Endothelial cell of umbilical vein (primary cell): ENCODE measurements at regions not wholly inside any gene's neighbourhood (a gene's known extent, or its start where the extent isn't known, plus 50 kb on each side); places are given as distances from the start of the nearest gene placed in this dataset.

Experiments
- BruUV-seq: library from RNA; stranded (reverse); fragments of 400-500 nt; replicated peaks from 2 replicates; lab custom pipeline; 2021; lab: Mats Ljungman, UMichigan
- CTCF ChIA-PET: fragments of 300-600, 350-600 bp; sonication (Branson Sonifier 250); formaldehyde crosslinking; loops from one replicate; lab custom pipeline; 2021; ENCODE audit warnings: antibody characterized with exemption, inconsistent platforms; lab: Charles Lee
- POLR2A ChIA-PET: fragments of 300-600, 350-600 bp; sonication (Branson Sonifier 250); formaldehyde crosslinking; loops from one replicate; lab custom pipeline; 2021; ENCODE audit warnings: antibody characterized with exemption, inconsistent platforms; lab: Charles Lee
- DNase-seq: peaks from one replicate; pipeline ENCODE4 v3.0.0-alpha.2; 2011; ENCODE audit warnings: low read depth, low spot score
- FAIRE-seq: peaks from 2 replicates; lab custom pipeline; 2011; peaks lifted over from hg19 to GRCh38; lab: Jason Lieb, UNC
- H2AFZ ChIP-seq: 2 replicates; pipeline ENCODE4 v1.6.0; 2012; ENCODE audit warnings: low read depth, low read length, control low read depth, inconsistent platforms
- H3K27ac ChIP-seq: 2 replicates; pipeline ENCODE4 v1.5.1; 2011; ENCODE audit warnings: low read depth, mild to moderate bottlenecking, control low read depth, low read length, moderate library complexity; ENCODE audit not compliant: insufficient read depth
- H3K27me3 ChIP-seq, 2 experiments: 2 replicates each; pipeline versions ENCODE4 v1.6.0 to v1.6.1; 2011; ENCODE audit warnings: low read length in 2 of 2, mixed read lengths in 1 of 2; ENCODE audit not compliant: control insufficient read depth in 2 of 2, insufficient read depth in 2 of 2
- H3K36me3 ChIP-seq, 2 experiments: 2 replicates in 1 of 2; 3 replicates in 1 of 2; pipeline ENCODE4 v1.5.1; 2011; ENCODE audit warnings: low read length in 2 of 2, mild to moderate bottlenecking in 1 of 2, moderate library complexity in 1 of 2; ENCODE audit not compliant: control insufficient read depth in 2 of 2, insufficient read depth in 2 of 2; ENCODE audit errors: extremely low read depth in 1 of 2
- H3K4me1 ChIP-seq: 3 replicates; pipeline ENCODE4 v1.5.1; 2011; ENCODE audit warnings: mild to moderate bottlenecking, low read length; ENCODE audit not compliant: control insufficient read depth, insufficient read depth; ENCODE audit errors: extremely low read depth
- H3K4me2 ChIP-seq: 2 replicates; pipeline ENCODE4 v1.6.1; 2011; ENCODE audit warnings: low read length, control low read depth, mixed read lengths; ENCODE audit not compliant: insufficient read depth
- H3K4me3 ChIP-seq, 3 experiments: fragments of 200-600 bp in 1 of 3; sonication (generic), shearing (Covaris generic) in 1 of 3; replicated peaks in 1 of 3; 2 replicates each; pipeline ENCODE4 v1.5.1; 2011 to 2016; ENCODE audit warnings: control low read depth in 3 of 3, low read length in 3 of 3, mild to moderate bottlenecking in 2 of 3, inconsistent platforms in 1 of 3, low read depth in 1 of 3, moderate library complexity in 1 of 3; ENCODE audit not compliant: insufficient read depth in 1 of 3
- H3K79me2 ChIP-seq: 2 replicates; pipeline ENCODE4 v1.6.0; 2012; ENCODE audit warnings: low read length, inconsistent platforms; ENCODE audit not compliant: control insufficient read depth, insufficient read depth
- H3K9ac ChIP-seq: replicated peaks from 2 replicates; pipeline ENCODE3; 2011; ENCODE audit warnings: low read length, control low read depth; ENCODE audit not compliant: insufficient read depth; ENCODE audit errors: extremely low read depth
- H3K9me1 ChIP-seq: replicated peaks from 3 replicates; pipeline ENCODE4 v1.6.0; 2011; ENCODE audit warnings: mild to moderate bottlenecking, low read length; ENCODE audit not compliant: control insufficient read depth, insufficient read depth; ENCODE audit errors: extremely low read depth
- H3K9me3 ChIP-seq: replicated peaks from 2 replicates; pipeline ENCODE4 v1.5.1; 2012; ENCODE audit warnings: low read length, inconsistent platforms; ENCODE audit not compliant: control insufficient read depth, insufficient read depth
- H4K20me1 ChIP-seq: replicated peaks from 2 replicates; pipeline ENCODE3; 2011; ENCODE audit warnings: mild to moderate bottlenecking, low read length; ENCODE audit not compliant: control insufficient read depth, insufficient read depth; ENCODE audit errors: extremely low read depth
- EZH2 ChIP-seq: IDR thresholded peaks from 2 replicates; pipeline ENCODE4 v1.6.1; 2012; ENCODE audit warnings: borderline replicate concordance, low read depth, mild to moderate bottlenecking, moderate library complexity, low read length, inconsistent platforms; ENCODE audit not compliant: severe bottlenecking
- FOS ChIP-seq: IDR thresholded peaks from 2 replicates; pipeline ENCODE4 v1.6.1; 2011; ENCODE audit warnings: mild to moderate bottlenecking, low read length, moderate library complexity, borderline replicate concordance; ENCODE audit not compliant: insufficient read depth
- GATA2 ChIP-seq: IDR thresholded peaks from 2 replicates; pipeline ENCODE4 v1.7.0; 2011; ENCODE audit warnings: low read depth, mild to moderate bottlenecking, moderate library complexity, mixed read lengths, low read length; ENCODE audit not compliant: insufficient read length, insufficient read depth
- JUN ChIP-seq: IDR thresholded peaks from 2 replicates; pipeline ENCODE4 v1.6.1; 2011; ENCODE audit warnings: borderline replicate concordance, low read depth; ENCODE audit not compliant: insufficient read length, insufficient read depth
- MYC ChIP-seq: IDR thresholded peaks from one replicate; pipeline ENCODE4 v1.6.1; 2011; ENCODE audit warnings: mild to moderate bottlenecking, low read depth, low read length
- POLR2A ChIP-seq: IDR thresholded peaks from 2 replicates; pipeline ENCODE4 v1.6.1; 2012; ENCODE audit warnings: low read depth, mild to moderate bottlenecking, control low read depth, low read length
- POLR2AphosphoS5 ChIP-seq: IDR thresholded peaks from 2 replicates; pipeline ENCODE4 v1.6.1; 2012; ENCODE audit warnings: low read depth, mild to moderate bottlenecking, control low read depth, low read length, moderate library complexity; ENCODE audit not compliant: insufficient read depth
- dilution Hi-C: fragments of 300-500 bp; cut with MboI; formaldehyde crosslinking; loops from one replicate; pipeline ENCODE4 v1.15.0; 2019; ENCODE audit warnings: low sequenced_read_pairs; ENCODE audit not compliant: extremely low pct_ligation_motif_present
- intact Hi-C: fragments of 100-400 bp; cut with micrococcal nuclease; formaldehyde crosslinking; loops from one replicate; pipeline ENCODE4 v1.10.0; 2022
- TF ChIP-seq, protein P1 (sequence below): IDR thresholded peaks from 2 replicates; pipeline ENCODE4 v1.6.1; 2011; ENCODE audit not compliant: insufficient read depth, insufficient read length
- TF ChIP-seq, protein P2 (sequence below), 2 donors: IDR thresholded peaks; 1 replicate in 1 of 2; 2 replicates in 1 of 2; pipeline ENCODE4 v1.5.1; 2011; ENCODE audit warnings: low read length in 2 of 2, mild to moderate bottlenecking in 2 of 2, moderate library complexity in 2 of 2, control low read depth in 1 of 2, inconsistent platforms in 1 of 2, low read depth in 1 of 2; ENCODE audit not compliant: insufficient read depth in 1 of 2; ENCODE audit errors: extremely low read depth in 1 of 2

GRCh38 chr2:62303788-62304187 is 107.9 kb downstream of the B3GNT2 start:
- ChIA-PET CTCF (no interaction called here), POLR2A (interaction anchor here (0.5 kb wide), 1 partner anchor 39 kb away, joined by 4 read pairs; no protein-coding TSS in a partner anchor)
- no peak for TF ChIP-seq FOS
- TF ChIP-seq, protein P1, sequence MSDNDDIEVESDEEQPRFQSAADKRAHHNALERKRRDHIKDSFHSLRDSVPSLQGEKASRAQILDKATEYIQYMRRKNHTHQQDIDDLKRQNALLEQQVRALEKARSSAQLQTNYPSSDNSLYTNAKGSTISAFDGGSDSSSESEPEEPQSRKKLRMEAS, result no peak
- TF ChIP-seq MYC, result no peak
- TF ChIP-seq POLR2A, result no peak
- no peak for TF ChIP-seq GATA2
- TF ChIP-seq, protein P2, sequence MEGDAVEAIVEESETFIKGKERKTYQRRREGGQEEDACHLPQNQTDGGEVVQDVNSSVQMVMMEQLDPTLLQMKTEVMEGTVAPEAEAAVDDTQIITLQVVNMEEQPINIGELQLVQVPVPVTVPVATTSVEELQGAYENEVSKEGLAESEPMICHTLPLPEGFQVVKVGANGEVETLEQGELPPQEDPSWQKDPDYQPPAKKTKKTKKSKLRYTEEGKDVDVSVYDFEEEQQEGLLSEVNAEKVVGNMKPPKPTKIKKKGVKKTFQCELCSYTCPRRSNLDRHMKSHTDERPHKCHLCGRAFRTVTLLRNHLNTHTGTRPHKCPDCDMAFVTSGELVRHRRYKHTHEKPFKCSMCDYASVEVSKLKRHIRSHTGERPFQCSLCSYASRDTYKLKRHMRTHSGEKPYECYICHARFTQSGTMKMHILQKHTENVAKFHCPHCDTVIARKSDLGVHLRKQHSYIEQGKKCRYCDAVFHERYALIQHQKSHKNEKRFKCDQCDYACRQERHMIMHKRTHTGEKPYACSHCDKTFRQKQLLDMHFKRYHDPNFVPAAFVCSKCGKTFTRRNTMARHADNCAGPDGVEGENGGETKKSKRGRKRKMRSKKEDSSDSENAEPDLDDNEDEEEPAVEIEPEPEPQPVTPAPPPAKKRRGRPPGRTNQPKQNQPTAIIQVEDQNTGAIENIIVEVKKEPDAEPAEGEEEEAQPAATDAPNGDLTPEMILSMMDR (IDR thresholded peaks at IDR 0.05; ENCODE audit: extremely low read depth in 1 of 2, insufficient read depth in 1 of 2, low read depth in 1 of 2, low read length in 2 of 2), result no peak
- no peak for TF ChIP-seq EZH2
- no peak for TF ChIP-seq JUN
- no peak for TF ChIP-seq POLR2AphosphoS5
- no peaks in the 10 kb centered on the region for H3K36me3 ChIP-seq
- peak overlapping the region; percentile 86 for H3K27ac ChIP-seq
- no peaks in the 10 kb centered on the region for H3K9me1 ChIP-seq
- no peaks in the 10 kb centered on the region for H3K9me3 ChIP-seq
- no peak overlapping the region for H2AFZ ChIP-seq
- FAIRE-seq (no peak), DNase-seq (no peak)
- H3K4me3 ChIP-seq, result no peak overlapping the region
- H3K79me2 ChIP-seq, result no peaks in the 10 kb centered on the region
- intact Hi-C loops, result loop anchor here (1.0 to 10.0 kb wide), 6 partner anchors 21 to 401 kb away; partner anchors contain the start of gene EHBP1
- BruUV-seq, result no TSS peak
- H3K27me3 ChIP-seq, result no peaks in the 10 kb centered on the region
- dilution Hi-C loops, result no loop called here
- H4K20me1 ChIP-seq, result no peaks in the 10 kb centered on the region
- no peak overlapping the region for H3K9ac ChIP-seq
- no peak overlapping the region for H3K4me2 ChIP-seq
- peaks cover 36% of the 10 kb centered on the region for H3K4me1 ChIP-seq
